OCI-LY7 (cell line): ENCODE measurements at regions not wholly inside any gene's neighbourhood (a gene's known extent, or its start where the extent isn't known, plus 50 kb on each side); places are given as distances from the start of the nearest gene placed in this dataset.

Experiments used
- EZH2phosphoT487 ChIP-seq: fragments of 200-600 bp; sonication (generic); IDR thresholded peaks from 2 replicates; pipeline ENCODE4 v1.6.1; 2018; ENCODE audit warnings: low read depth, borderline replicate concordance, mild to moderate bottlenecking, mixed run types, antibody characterized with exemption, low read length, moderate library complexity, mixed read lengths
- TF ChIP-seq, protein P1 (sequence below): fragments of 200-600 bp; sonication (generic); conservative IDR thresholded peaks from 2 replicates; pipeline ENCODE4 v1.5.1; 2014; ENCODE audit warnings: mild to moderate bottlenecking, antibody characterized with exemption, low read length, moderate library complexity, mixed read lengths

DNA sequence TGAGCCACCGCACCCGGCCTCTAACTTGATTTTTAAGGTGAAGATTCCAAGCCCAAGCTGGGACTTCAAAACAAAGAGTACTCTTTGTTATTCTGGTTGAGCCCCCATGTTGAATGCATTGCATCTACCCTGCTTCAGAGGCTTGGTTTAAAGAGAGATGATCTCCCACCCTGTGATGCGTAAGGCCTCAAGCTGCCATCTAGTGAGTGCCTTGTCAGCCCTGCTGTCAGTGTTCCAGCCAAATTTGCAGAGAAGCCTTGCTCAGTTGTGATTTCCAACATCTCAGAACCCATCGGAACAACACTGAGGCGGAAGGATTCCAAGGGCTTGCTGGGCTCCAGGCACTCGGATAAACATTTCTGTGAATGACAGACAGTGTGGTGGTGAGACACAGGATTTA is 210.7 kb upstream of the RGMA start:
- TF ChIP-seq, protein P1, sequence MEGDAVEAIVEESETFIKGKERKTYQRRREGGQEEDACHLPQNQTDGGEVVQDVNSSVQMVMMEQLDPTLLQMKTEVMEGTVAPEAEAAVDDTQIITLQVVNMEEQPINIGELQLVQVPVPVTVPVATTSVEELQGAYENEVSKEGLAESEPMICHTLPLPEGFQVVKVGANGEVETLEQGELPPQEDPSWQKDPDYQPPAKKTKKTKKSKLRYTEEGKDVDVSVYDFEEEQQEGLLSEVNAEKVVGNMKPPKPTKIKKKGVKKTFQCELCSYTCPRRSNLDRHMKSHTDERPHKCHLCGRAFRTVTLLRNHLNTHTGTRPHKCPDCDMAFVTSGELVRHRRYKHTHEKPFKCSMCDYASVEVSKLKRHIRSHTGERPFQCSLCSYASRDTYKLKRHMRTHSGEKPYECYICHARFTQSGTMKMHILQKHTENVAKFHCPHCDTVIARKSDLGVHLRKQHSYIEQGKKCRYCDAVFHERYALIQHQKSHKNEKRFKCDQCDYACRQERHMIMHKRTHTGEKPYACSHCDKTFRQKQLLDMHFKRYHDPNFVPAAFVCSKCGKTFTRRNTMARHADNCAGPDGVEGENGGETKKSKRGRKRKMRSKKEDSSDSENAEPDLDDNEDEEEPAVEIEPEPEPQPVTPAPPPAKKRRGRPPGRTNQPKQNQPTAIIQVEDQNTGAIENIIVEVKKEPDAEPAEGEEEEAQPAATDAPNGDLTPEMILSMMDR = no peak
- TF ChIP-seq EZH2phosphoT487 = no peak
